Embryonic facial prominence (tissue), 1 donor: ENCODE measurements at regions not wholly inside any gene's neighbourhood (a gene's known extent, or its start where the extent isn't known, plus 50 kb on each side); places are given as distances from the start of the nearest gene placed in this dataset.

Source experiments
- DNase-seq: peaks from one replicate; pipeline ENCODE4 v3.0.0-alpha.2; 2016; ENCODE audit errors: extremely low spot score

- no peak for DNase-seq
Observed at GRCh38 chr5:155200608-155201007, 187.1 kb downstream of the KIF4B start.

- DNase-seq, result no peak
Observed at GRCh38 chr5:155211764-155212163, 198.2 kb downstream of the KIF4B start.

- DNase-seq, result no peak
Observed at GRCh38 chr5:155222393-155222792, 208.8 kb downstream of the KIF4B start.

- DNase-seq, result no peak
Observed at GRCh38 chr5:155229135-155229534, 215.6 kb downstream of the KIF4B start.

GRCh38 chr5:155239803-155240202 is 226.2 kb downstream of the KIF4B start:
- no peak for DNase-seq

- DNase-seq, result no peak
Observed at GRCh38 chr5:155250596-155250995, 237.0 kb downstream of the KIF4B start.

GRCh38 chr5:155252025-155252424 is 238.5 kb downstream of the KIF4B start:
- DNase-seq, result no peak

- DNase-seq, result no peak
Observed at GRCh38 chr5:155252717-155253116, 239.2 kb downstream of the KIF4B start.

- DNase-seq, result no peak
Observed at GRCh38 chr5:155254399-155254798, 240.8 kb downstream of the KIF4B start.

- no peak for DNase-seq
Observed at GRCh38 chr5:155258161-155258560, 244.6 kb downstream of the KIF4B start.

- DNase-seq, result no peak
Observed at GRCh38 chr5:155259648-155260047, 246.1 kb downstream of the KIF4B start.

GRCh38 chr5:155260798-155261197 is 247.2 kb downstream of the KIF4B start:
- DNase-seq, result no peak

- no peak for DNase-seq
Observed at GRCh38 chr5:155263381-155263780, 249.8 kb downstream of the KIF4B start.

GRCh38 chr5:155264809-155265208 is 251.3 kb downstream of the KIF4B start:
- DNase-seq, result no peak

- no peak for DNase-seq
Observed at GRCh38 chr5:155268770-155269425, 255.3 kb downstream of the KIF4B start.

- no peak for DNase-seq
Observed at GRCh38 chr5:155270725-155271124, 257.2 kb downstream of the KIF4B start.

- DNase-seq, result no peak
Observed at GRCh38 chr5:155274484-155274883, 260.9 kb downstream of the KIF4B start.

GRCh38 chr5:155275222-155275621 is 261.7 kb downstream of the KIF4B start:
- DNase-seq, result no peak

GRCh38 chr5:155276231-155276630 is 262.7 kb downstream of the KIF4B start:
- DNase-seq, result no peak

- DNase-seq, result no peak
Observed at GRCh38 chr5:155278532-155278931, 265.0 kb downstream of the KIF4B start.

- no peak for DNase-seq
Observed at GRCh38 chr5:155282503-155283107, 269.1 kb downstream of the KIF4B start.

- no peak for DNase-seq
Observed at GRCh38 chr5:155285706-155286105, 272.2 kb downstream of the KIF4B start.

GRCh38 chr5:155290937-155291336 is 277.4 kb downstream of the KIF4B start:
- no peak for DNase-seq
